BE2C (cell line): ENCODE measurements at regions not wholly inside any gene's neighbourhood (a gene's known extent, or its start where the extent isn't known, plus 50 kb on each side); places are given as distances from the start of the nearest gene placed in this dataset.

Experiments used
- DNase-seq: peaks from one replicate; pipeline ENCODE4 v3.0.0-alpha.2; 2020
- H3K27me3 ChIP-seq: fragments of 250-450 bp; sonication (Bioruptor Pico); 2 replicates; pipeline ENCODE4 v1.5.1; 2020; ENCODE audit warnings: mild to moderate bottlenecking
- H3K36me3 ChIP-seq: fragments of 250-450 bp; sonication (Bioruptor Pico); 2 replicates; pipeline ENCODE4 v1.5.1; 2020; ENCODE audit warnings: mild to moderate bottlenecking
- H3K4me1 ChIP-seq: fragments of 250-450 bp; sonication (Bioruptor Pico); 2 replicates; pipeline ENCODE4 v1.5.1; 2020
- H3K4me3 ChIP-seq: 2 replicates; pipeline ENCODE4 v1.5.1; 2011; ENCODE audit warnings: low read depth, low read length
- H3K9me3 ChIP-seq: fragments of 250-450 bp; sonication (Bioruptor Pico); 2 replicates; pipeline ENCODE4 v1.5.1; 2020
- TF ChIP-seq, protein P1 (sequence below): IDR thresholded peaks from 2 replicates; pipeline ENCODE4 v1.5.1; 2012; ENCODE audit warnings: mild to moderate bottlenecking, low read depth, low read length

GRCh38 chr11:116647305-116648080, 125.3 kb downstream of the BUD13 start:
- TF ChIP-seq, protein P1, sequence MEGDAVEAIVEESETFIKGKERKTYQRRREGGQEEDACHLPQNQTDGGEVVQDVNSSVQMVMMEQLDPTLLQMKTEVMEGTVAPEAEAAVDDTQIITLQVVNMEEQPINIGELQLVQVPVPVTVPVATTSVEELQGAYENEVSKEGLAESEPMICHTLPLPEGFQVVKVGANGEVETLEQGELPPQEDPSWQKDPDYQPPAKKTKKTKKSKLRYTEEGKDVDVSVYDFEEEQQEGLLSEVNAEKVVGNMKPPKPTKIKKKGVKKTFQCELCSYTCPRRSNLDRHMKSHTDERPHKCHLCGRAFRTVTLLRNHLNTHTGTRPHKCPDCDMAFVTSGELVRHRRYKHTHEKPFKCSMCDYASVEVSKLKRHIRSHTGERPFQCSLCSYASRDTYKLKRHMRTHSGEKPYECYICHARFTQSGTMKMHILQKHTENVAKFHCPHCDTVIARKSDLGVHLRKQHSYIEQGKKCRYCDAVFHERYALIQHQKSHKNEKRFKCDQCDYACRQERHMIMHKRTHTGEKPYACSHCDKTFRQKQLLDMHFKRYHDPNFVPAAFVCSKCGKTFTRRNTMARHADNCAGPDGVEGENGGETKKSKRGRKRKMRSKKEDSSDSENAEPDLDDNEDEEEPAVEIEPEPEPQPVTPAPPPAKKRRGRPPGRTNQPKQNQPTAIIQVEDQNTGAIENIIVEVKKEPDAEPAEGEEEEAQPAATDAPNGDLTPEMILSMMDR, result no peak
- Histone ChIP-seq H3K9me3 (no peaks in the 10 kb centered on the region), H3K27me3 (no peaks in the 10 kb centered on the region), H3K4me3 (no peak overlapping the region), H3K36me3 (no peaks in the 10 kb centered on the region), H3K4me1 (no peaks in the 10 kb centered on the region)
- no peak for DNase-seq

- Histone ChIP-seq H3K9me3 (no peaks in the 10 kb centered on the region), H3K4me3 (no peak overlapping the region), H3K36me3 (no peaks in the 10 kb centered on the region), H3K27me3 (no peaks in the 10 kb centered on the region), H3K4me1 (no peaks in the 10 kb centered on the region)
- TF ChIP-seq, protein P1, result no peak
- no peak for DNase-seq
These were observed 126.6 kb downstream of the BUD13 start for GRCh38 chr11:116646191-116646590.

- DNase-seq, result no peak
- no peaks in the 10 kb centered on the region for H3K9me3 ChIP-seq
- TF ChIP-seq, protein P1, result peak; percentile 21
- no peaks in the 10 kb centered on the region for H3K36me3 ChIP-seq
- H3K27me3 ChIP-seq, result no peaks in the 10 kb centered on the region
- H3K4me3 ChIP-seq, result no peak overlapping the region
- no peaks in the 10 kb centered on the region for H3K4me1 ChIP-seq
These were observed 127.9 kb downstream of the BUD13 start for GRCh38 chr11:116644941-116645305.

DNA sequence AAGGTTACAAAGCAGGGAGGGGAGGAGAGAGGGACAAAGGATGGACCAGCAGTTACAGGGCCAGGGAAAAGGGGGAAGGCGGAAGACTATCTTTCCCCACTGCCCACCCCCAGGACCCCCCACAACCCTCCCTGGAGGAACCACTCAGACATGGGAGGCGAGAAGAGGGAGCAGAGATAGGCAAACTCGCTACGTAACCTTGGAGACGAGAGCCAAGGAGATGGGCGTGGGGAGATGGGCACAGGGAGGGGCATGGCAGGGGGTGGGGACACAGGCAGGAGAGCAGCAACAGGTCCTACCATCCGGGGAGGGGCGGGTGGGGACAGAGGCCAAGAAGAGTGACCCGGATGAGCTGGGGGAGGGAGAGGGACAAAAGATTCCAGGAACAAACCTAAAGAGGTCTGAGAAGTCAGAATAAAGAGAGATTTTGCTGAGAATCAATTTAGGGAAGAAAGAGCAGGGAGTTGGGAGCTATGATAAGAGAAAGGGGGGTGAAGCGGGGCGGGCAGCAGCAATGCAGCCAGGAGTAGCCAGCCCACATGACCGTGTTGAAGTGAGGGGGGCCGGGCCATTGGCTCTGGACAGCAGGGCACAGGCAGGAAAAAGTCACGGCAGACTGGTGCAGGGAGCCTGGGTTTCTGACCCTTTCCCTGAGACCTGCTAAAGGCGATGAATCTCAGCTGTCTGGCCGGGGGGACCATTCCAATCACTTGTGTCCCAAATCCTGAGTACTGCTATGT, 128.4 kb downstream of the BUD13 start:
- no peak for DNase-seq
- TF ChIP-seq, protein P1, result no peak
- Histone ChIP-seq H3K27me3 (no peaks in the 10 kb centered on the region), H3K4me3 (no peak overlapping the region), H3K9me3 (no peaks in the 10 kb centered on the region), H3K4me1 (no peaks in the 10 kb centered on the region), H3K36me3 (no peaks in the 10 kb centered on the region)

GRCh38 chr11:116643521-116643920, 129.3 kb downstream of the BUD13 start:
- H3K27me3 ChIP-seq, result no peaks in the 10 kb centered on the region
- no peaks in the 10 kb centered on the region for H3K9me3 ChIP-seq
- TF ChIP-seq, protein P1, result no peak
- no peak for DNase-seq
- no peaks in the 10 kb centered on the region for H3K36me3 ChIP-seq
- H3K4me3 ChIP-seq, result no peak overlapping the region
- no peaks in the 10 kb centered on the region for H3K4me1 ChIP-seq

GRCh38 chr11:116642902-116643301, 129.9 kb downstream of the BUD13 start:
- Histone ChIP-seq H3K27me3 (no peaks in the 10 kb centered on the region), H3K4me1 (no peaks in the 10 kb centered on the region), H3K36me3 (no peaks in the 10 kb centered on the region), H3K9me3 (no peaks in the 10 kb centered on the region), H3K4me3 (no peak overlapping the region)
- no peak for DNase-seq
- TF ChIP-seq, protein P1, result no peak
